C4-2B (cell line): ENCODE measurements at regions not wholly inside any gene's neighbourhood (a gene's known extent, or its start where the extent isn't known, plus 50 kb on each side); places are given as distances from the start of the nearest gene placed in this dataset.

Experiments used
- H3K27ac ChIP-seq: fragments of 450-650 bp; 2 replicates; pipeline ENCODE4 v1.5.1; 2017
- ZFX ChIP-seq: fragments of 450-650 bp; IDR thresholded peaks from 2 replicates; pipeline ENCODE4 v1.6.1; 2017
- TF ChIP-seq, protein P1 (sequence below): fragments of 450-650 bp; conservative IDR thresholded peaks from 2 replicates; pipeline ENCODE4 v1.5.1; 2017; ENCODE audit warnings: mild to moderate bottlenecking

DNA sequence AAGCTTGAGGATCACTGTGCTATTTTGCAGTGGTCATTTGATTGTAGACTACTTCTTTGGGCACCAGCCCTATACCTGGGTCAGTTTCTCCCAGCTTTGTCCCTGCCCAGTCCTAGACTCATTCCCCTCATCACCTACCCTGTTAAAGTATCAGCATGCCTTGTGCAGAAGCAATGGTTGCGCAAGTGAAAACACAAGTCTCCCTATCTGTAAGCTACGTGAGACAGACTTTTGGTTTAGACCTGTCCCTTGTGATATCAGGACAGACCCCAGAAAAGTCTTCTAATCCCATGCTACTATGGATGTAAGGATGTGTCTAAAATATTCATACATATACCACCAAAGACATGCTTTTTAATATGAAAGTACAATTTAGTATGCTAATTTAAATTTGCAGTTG is 88.8 kb upstream of the ATP2B1 start:
- H3K27ac ChIP-seq: no peak overlapping the region
- no peak for TF ChIP-seq ZFX
- TF ChIP-seq, protein P1, sequence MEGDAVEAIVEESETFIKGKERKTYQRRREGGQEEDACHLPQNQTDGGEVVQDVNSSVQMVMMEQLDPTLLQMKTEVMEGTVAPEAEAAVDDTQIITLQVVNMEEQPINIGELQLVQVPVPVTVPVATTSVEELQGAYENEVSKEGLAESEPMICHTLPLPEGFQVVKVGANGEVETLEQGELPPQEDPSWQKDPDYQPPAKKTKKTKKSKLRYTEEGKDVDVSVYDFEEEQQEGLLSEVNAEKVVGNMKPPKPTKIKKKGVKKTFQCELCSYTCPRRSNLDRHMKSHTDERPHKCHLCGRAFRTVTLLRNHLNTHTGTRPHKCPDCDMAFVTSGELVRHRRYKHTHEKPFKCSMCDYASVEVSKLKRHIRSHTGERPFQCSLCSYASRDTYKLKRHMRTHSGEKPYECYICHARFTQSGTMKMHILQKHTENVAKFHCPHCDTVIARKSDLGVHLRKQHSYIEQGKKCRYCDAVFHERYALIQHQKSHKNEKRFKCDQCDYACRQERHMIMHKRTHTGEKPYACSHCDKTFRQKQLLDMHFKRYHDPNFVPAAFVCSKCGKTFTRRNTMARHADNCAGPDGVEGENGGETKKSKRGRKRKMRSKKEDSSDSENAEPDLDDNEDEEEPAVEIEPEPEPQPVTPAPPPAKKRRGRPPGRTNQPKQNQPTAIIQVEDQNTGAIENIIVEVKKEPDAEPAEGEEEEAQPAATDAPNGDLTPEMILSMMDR: no peak

DNA sequence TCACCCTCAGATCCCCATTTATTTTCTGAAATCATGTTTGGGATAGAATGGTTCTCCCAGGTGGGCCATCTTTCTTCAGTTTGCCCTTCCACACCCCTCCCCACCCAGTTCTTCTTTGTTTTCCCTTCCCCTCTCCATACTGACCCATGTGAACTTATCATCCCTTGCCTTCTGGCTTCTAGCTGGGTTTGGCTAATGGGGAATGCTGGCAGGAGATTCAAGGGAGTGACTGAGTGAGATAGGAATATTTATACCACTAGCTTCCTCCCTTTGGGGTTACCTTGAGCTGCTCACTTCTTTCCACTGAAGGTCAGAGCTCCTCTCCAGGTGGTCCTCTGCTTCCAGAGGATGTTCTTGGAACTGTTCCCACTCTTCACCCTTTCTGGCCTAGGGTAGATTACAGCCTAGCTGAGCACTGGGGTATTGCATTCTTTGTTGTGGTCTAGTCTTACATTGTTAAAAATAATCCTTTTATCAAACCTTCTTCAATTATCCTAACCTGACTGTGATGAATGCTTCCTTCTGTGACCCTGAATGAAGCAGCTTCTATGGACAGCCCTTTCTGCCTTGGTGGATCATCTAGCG is 88.3 kb upstream of the ATP2B1 start:
- H3K27ac ChIP-seq: no peak overlapping the region
- TF ChIP-seq, protein P1: no peak
- TF ChIP-seq ZFX: no peak

DNA sequence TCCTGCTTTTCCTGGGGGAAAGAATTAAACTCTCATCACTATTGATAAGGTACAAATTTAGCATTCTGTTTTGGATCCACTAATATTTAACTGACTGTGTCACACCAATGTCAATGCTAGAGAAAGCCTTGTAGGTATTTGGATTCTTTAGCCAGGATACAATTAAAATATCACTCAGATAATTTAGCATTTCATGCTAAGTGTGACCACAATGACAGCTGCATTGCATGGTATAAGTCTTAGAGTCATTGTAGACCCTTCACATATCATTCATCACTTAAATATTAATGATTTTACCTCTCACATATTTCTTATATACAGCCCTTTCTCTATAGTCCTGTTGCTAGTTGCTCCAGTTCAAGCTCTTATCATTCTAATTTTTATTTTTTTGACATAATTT is 85.3 kb upstream of the ATP2B1 start:
- H3K27ac ChIP-seq: no peak overlapping the region
- no peak for TF ChIP-seq ZFX
- TF ChIP-seq, protein P1: no peak

DNA sequence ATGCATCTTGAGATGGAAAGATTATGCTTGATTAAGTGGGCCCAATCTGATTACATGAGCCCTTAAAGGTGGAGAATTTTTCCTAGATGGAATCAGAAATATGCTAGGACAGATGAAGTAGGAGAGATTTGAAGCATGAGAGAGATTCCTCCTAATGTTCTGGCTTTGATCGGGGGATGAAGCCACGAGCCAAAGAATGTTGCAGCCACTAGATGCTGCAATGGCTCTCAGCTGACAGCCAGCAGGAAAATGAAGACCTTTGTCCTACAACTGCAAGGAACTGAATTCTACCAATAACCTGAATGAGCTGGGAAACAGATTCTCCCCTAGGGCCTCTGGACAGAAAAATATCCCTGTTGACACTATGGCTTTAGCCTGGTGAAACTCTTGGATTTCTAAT is 82.6 kb upstream of the ATP2B1 start:
- H3K27ac ChIP-seq: no peak overlapping the region
- TF ChIP-seq, protein P1: no peak
- no peak for TF ChIP-seq ZFX

DNA sequence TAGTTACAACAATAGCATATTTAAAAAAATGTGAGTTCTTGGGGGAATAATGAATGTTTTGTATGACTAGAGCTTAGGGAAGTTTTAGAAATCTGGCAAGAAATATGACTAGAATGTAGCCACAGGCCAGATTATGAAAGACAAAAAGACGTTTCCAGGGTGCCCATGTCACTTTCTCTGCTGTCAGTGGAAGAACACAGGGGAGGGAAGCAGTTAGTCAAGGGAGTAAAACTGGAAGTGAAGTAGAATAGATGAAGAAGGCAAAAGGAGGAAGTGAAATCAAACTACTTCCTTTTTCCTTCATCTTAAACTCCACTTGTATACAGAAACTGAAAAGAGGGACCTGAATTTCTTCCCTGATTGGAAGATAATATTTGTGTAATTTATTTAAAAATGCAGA is 81.2 kb upstream of the ATP2B1 start:
- no peak overlapping the region for H3K27ac ChIP-seq

DNA sequence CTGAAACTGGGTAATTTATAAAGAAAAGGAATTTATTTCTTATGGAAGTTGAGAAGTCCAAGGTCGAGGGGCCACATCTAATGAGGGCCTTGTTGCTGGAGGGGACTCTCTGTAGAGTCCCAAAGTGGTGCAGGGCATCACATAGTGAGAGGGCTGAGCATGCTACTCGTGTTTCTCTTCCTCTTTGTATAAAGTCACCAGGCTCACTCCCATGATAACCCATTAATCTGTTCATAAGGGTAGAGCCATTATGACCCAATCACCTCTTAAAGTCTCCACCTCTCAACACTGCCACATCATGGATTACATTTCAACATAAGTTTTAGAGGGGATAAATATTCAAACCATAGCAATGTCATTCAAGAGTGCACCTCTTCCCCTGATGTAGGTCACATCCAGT is 79.1 kb upstream of the ATP2B1 start:
- H3K27ac ChIP-seq: no peak overlapping the region
- TF ChIP-seq, protein P1: no peak
- no peak for TF ChIP-seq ZFX

More for the DNA sequence above, 81.2 kb upstream of the ATP2B1 start:
- TF ChIP-seq, protein P1: no peak
- no peak for TF ChIP-seq ZFX

DNA sequence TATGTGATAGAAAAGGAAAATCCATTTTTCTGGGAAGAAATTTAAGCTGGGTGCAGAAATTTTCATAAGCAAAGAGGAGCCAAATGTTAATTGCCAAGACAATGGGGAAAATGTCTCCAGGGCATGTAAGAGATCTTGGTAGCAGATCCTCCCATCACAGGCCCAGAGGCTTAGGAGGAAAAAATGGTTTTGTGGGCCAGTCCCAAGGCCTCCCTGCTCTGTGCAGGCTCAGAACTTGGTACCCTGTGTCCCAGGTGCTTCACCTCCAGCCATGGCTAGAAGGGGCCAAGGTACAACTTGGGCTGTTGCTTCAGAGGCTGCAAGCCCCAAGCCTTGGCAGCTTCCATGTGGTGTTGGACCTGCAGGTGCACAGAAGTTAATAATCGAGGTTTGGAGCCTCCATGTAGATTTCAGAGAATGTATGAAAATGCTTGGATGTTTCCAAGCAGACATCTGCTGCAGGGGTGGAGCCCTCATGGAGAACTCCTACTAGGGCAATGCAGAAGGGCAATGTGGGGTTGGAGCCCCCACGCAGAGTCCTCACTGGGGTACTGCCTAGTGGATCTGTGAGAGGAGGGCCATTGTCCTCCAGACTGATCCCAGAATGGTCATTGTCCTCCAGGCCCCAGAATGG is 77.7 kb upstream of the ATP2B1 start:
- no peak overlapping the region for H3K27ac ChIP-seq
- no peak for TF ChIP-seq ZFX
- TF ChIP-seq, protein P1: no peak
